Neural cell (in vitro differentiated cells): ENCODE measurements at regions not wholly inside any gene's neighbourhood (a gene's known extent, or its start where the extent isn't known, plus 50 kb on each side); places are given as distances from the start of the nearest gene placed in this dataset.

Source experiments
- CTCF ChIP-seq: fragments of 450-650 bp; IDR thresholded peaks from 2 replicates; pipeline ENCODE4 v1.5.1; 2014; ENCODE audit warnings: antibody characterized with exemption, mild to moderate bottlenecking, moderate library complexity; ENCODE audit not compliant: poor library complexity, severe bottlenecking
- EP300 ChIP-seq: fragments of 450-650 bp; conservative IDR thresholded peaks from 2 replicates; pipeline ENCODE4 v1.6.1; 2014; ENCODE audit warnings: antibody characterized with exemption, mild to moderate bottlenecking, moderate library complexity; ENCODE audit not compliant: poor library complexity, severe bottlenecking
- EZH2 ChIP-seq: fragments of 200-600, 300-800 bp; shearing (Covaris generic), sonication (generic); IDR thresholded peaks from 2 replicates; pipeline ENCODE4 v1.6.1; 2014; ENCODE audit warnings: antibody characterized with exemption, low read length, borderline replicate concordance, mild to moderate bottlenecking; ENCODE audit not compliant: insufficient read depth, poor library complexity, severe bottlenecking
- POLR2AphosphoS5 ChIP-seq: IDR thresholded peaks from 2 replicates; pipeline ENCODE4 v1.6.1; 2012
- RAD21 ChIP-seq: fragments of 450-650 bp; conservative IDR thresholded peaks from 2 replicates; pipeline ENCODE4 v1.6.1; 2014; ENCODE audit warnings: antibody characterized with exemption, mild to moderate bottlenecking, moderate library complexity
- REST ChIP-seq: IDR thresholded peaks from 2 replicates; pipeline ENCODE4 v1.6.1; 2012; ENCODE audit warnings: borderline replicate concordance

GRCh38 chr7:46170792-46171191, 249.7 kb upstream of the IGFBP3 start:
- TF ChIP-seq RAD21 (no peak), EZH2 (no peak), CTCF (no peak), EP300 (no peak), REST (no peak), POLR2AphosphoS5 (no peak)
